ENCODE measurements at regions not wholly inside any gene's neighbourhood (a gene's known extent, or its start where the extent isn't known, plus 50 kb on each side); places are given as distances from the start of the nearest gene placed in this dataset.

DNA sequence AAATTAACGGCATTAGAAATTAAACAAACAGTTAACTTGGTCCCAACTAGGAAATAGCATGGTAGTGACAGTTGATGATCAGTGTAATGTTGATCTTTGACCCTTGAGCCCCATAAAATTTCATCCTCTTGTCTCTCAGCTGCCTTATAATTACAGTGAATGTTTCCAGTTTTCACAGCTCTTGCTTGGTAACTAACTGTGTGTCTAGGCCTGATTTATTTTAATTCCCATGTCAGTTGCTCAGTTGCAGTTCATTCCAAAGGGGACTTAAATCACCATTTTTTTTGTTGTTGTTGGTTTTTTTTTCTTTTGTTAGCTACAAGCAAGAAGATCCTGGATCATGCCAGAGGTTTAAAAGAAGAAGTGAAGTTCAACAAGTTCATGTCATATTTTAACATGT, 1883.7 kb upstream of the FLRT2 start:
- Mint-ChIP-seq H3K36me3 (ENCODE audit: insufficient read depth, unreplicated experiment) (no peaks in the 10 kb centered on the region), H3K27me3 (ENCODE audit: insufficient read depth, unreplicated experiment) (no peaks in the 10 kb centered on the region), H3K9me3 (ENCODE audit: unreplicated experiment) (no peaks in the 10 kb centered on the region), H3K27ac (ENCODE audit: unreplicated experiment) (no peak overlapping the region), H3K4me1 (ENCODE audit: low read depth, unreplicated experiment) (no peaks in the 10 kb centered on the region), H3K4me3 (ENCODE audit: unreplicated experiment) (no peak overlapping the region)
- TF ChIP-seq, protein P1, sequence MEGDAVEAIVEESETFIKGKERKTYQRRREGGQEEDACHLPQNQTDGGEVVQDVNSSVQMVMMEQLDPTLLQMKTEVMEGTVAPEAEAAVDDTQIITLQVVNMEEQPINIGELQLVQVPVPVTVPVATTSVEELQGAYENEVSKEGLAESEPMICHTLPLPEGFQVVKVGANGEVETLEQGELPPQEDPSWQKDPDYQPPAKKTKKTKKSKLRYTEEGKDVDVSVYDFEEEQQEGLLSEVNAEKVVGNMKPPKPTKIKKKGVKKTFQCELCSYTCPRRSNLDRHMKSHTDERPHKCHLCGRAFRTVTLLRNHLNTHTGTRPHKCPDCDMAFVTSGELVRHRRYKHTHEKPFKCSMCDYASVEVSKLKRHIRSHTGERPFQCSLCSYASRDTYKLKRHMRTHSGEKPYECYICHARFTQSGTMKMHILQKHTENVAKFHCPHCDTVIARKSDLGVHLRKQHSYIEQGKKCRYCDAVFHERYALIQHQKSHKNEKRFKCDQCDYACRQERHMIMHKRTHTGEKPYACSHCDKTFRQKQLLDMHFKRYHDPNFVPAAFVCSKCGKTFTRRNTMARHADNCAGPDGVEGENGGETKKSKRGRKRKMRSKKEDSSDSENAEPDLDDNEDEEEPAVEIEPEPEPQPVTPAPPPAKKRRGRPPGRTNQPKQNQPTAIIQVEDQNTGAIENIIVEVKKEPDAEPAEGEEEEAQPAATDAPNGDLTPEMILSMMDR (IDR thresholded peaks at IDR 0.05; ENCODE audit: insufficient read depth in 1 of 2, low read depth in 1 of 2, low read length in 1 of 2, severe bottlenecking in 1 of 2, unreplicated experiment in 1 of 2): no peak
- Histone ChIP-seq H3K27me3 (replicated peaks; ENCODE audit: control insufficient read depth, insufficient read depth, low read length) (no peaks in the 10 kb centered on the region), H3K4me3 (ENCODE audit: low read depth, low read length) (no peak overlapping the region), H3K36me3 (ENCODE audit: control insufficient read depth, insufficient read depth, low read length) (no peaks in the 10 kb centered on the region), H3K9me3 (no peaks in the 10 kb centered on the region), H3K4me1 (no peaks in the 10 kb centered on the region)
- ChIA-PET POLR2A (no interaction called here), CTCF (no interaction called here)
- intact Hi-C loops (cut with micrococcal nuclease; ENCODE audit: unreplicated experiment): no loop called here
- no peak for DNase-seq
- no TSS peak for BruUV-seq (replicated peaks)

DNA sequence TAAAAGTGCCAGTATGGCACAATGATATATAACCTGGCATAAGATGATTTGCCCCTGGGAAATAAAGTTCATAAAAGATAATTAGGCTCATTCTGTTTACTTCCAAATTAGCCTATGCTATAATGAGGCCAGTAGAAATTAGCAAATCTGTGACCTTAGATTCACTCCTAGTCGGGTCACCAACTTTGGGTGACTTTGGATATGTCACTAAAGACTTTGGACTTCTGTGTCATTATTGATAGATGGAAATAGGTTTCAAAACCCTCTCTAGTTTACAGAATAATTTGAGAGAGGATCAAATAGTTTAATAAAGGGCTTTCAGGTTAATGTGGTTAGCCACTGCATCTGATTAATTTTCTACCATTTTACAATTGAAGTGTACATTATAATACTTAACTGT, 1869.3 kb upstream of the FLRT2 start:
- H3K4me1 ChIP-seq: no peaks in the 10 kb centered on the region
- no peak overlapping the region for H3K27ac Mint-ChIP-seq (ENCODE audit: unreplicated experiment)
- H3K9me3 Mint-ChIP-seq (ENCODE audit: unreplicated experiment): no peaks in the 10 kb centered on the region
- no peak overlapping the region for H3K4me3 ChIP-seq (ENCODE audit: low read depth, low read length)
- POLR2A ChIA-PET: no interaction called here
- no peak for DNase-seq
- no TSS peak for BruUV-seq (replicated peaks)
- TF ChIP-seq, protein P1 (IDR thresholded peaks at IDR 0.05; ENCODE audit: insufficient read depth in 1 of 2, low read depth in 1 of 2, low read length in 1 of 2, severe bottlenecking in 1 of 2, unreplicated experiment in 1 of 2): no peak
- H3K36me3 ChIP-seq (ENCODE audit: control insufficient read depth, insufficient read depth, low read length): no peaks in the 10 kb centered on the region
- H3K4me3 Mint-ChIP-seq (ENCODE audit: unreplicated experiment): no peak overlapping the region
- H3K9me3 ChIP-seq: no peaks in the 10 kb centered on the region
- H3K36me3 Mint-ChIP-seq (ENCODE audit: insufficient read depth, unreplicated experiment): no peaks in the 10 kb centered on the region
- intact Hi-C loops (cut with micrococcal nuclease; ENCODE audit: unreplicated experiment): no loop called here
- H3K4me1 Mint-ChIP-seq (ENCODE audit: low read depth, unreplicated experiment): no peaks in the 10 kb centered on the region
- CTCF ChIA-PET: no interaction called here
- no peaks in the 10 kb centered on the region for H3K27me3 Mint-ChIP-seq (ENCODE audit: insufficient read depth, unreplicated experiment)
- no peaks in the 10 kb centered on the region for H3K27me3 ChIP-seq (replicated peaks; ENCODE audit: control insufficient read depth, insufficient read depth, low read length)

DNA sequence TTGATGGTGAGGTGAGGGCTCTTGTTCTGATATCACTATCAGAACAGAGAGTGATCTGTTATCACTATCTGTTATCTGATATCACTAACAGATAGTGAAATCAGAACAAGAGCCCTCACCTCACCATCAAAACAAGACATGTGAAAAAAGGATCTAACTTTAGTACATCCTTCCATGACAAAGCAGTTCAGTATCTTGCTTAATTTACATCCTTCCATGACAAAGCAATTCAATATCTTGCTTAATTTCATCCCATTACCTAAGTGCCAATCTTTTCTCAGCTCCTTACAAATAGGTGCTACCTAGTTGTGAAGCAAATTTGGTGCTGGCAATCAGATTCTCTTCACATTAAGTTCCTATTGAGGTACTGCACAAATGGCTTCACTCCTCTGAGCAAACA, 1865.6 kb upstream of the FLRT2 start:
- Mint-ChIP-seq H3K4me3 (ENCODE audit: unreplicated experiment) (no peak overlapping the region), H3K36me3 (ENCODE audit: insufficient read depth, unreplicated experiment) (no peaks in the 10 kb centered on the region), H3K27me3 (ENCODE audit: insufficient read depth, unreplicated experiment) (no peaks in the 10 kb centered on the region), H3K4me1 (ENCODE audit: low read depth, unreplicated experiment) (no peaks in the 10 kb centered on the region), H3K9me3 (ENCODE audit: unreplicated experiment) (no peaks in the 10 kb centered on the region), H3K27ac (ENCODE audit: unreplicated experiment) (no peak overlapping the region)
- Histone ChIP-seq H3K36me3 (ENCODE audit: control insufficient read depth, insufficient read depth, low read length) (no peaks in the 10 kb centered on the region), H3K4me1 (no peaks in the 10 kb centered on the region), H3K9me3 (no peaks in the 10 kb centered on the region), H3K4me3 (ENCODE audit: low read depth, low read length) (no peak overlapping the region), H3K27me3 (replicated peaks; ENCODE audit: control insufficient read depth, insufficient read depth, low read length) (no peaks in the 10 kb centered on the region)
- TF ChIP-seq, protein P1 (IDR thresholded peaks at IDR 0.05; ENCODE audit: insufficient read depth in 1 of 2, low read depth in 1 of 2, low read length in 1 of 2, severe bottlenecking in 1 of 2, unreplicated experiment in 1 of 2): no peak
- intact Hi-C loops (cut with micrococcal nuclease; ENCODE audit: unreplicated experiment): no loop called here
- CTCF ChIA-PET: no interaction called here
- no peak for DNase-seq
- BruUV-seq (replicated peaks): no TSS peak
- POLR2A ChIA-PET: no interaction called here

All from Caco-2 (cell line).